Fibroblast of lung (primary cell): ENCODE measurements at regions not wholly inside any gene's neighbourhood (a gene's known extent, or its start where the extent isn't known, plus 50 kb on each side); places are given as distances from the start of the nearest gene placed in this dataset.

Experiments
- DNase-seq, 2 donors: peaks; one replicate each; pipeline versions ENCODE4 v3.0.0 to v3.0.0-alpha.2; 2010; ENCODE audit warnings: low read depth in 2 of 2
- H2AFZ ChIP-seq: 2 replicates; pipeline ENCODE4 v1.5.1; 2012; ENCODE audit warnings: low read length, control low read depth, inconsistent platforms
- H3K27ac ChIP-seq: 2 replicates; pipeline ENCODE4 v1.5.1; 2011; ENCODE audit warnings: low read length, control low read depth; ENCODE audit not compliant: insufficient read depth
- H3K27me3 ChIP-seq: 2 replicates; pipeline ENCODE4 v1.5.1; 2011; ENCODE audit warnings: mild to moderate bottlenecking, low read length; ENCODE audit not compliant: control insufficient read depth, insufficient read depth
- H3K36me3 ChIP-seq: 2 replicates; pipeline ENCODE4 v1.5.1; 2011; ENCODE audit warnings: low read length; ENCODE audit not compliant: control insufficient read depth, insufficient read depth
- H3K4me1 ChIP-seq: 2 replicates; pipeline ENCODE4 v1.5.1; 2011; ENCODE audit warnings: low read length; ENCODE audit not compliant: control insufficient read depth, insufficient read depth; ENCODE audit errors: extremely low read depth
- H3K4me2 ChIP-seq: 2 replicates; pipeline ENCODE4 v1.5.1; 2011; ENCODE audit warnings: low read length, control low read depth; ENCODE audit not compliant: insufficient read depth; ENCODE audit errors: extremely low read depth
- H3K4me3 ChIP-seq, 4 experiments: fragments of 200-600 bp in 1 of 4; sonication (generic) in 1 of 4; replicated peaks in 1 of 4; 2 replicates each; pipeline ENCODE4 v1.5.1; 2011 to 2016; ENCODE audit warnings: low read length in 4 of 4, low read depth in 3 of 4, mild to moderate bottlenecking in 3 of 4, control low read depth in 2 of 4, inconsistent platforms in 1 of 4, mixed read lengths in 1 of 4; ENCODE audit not compliant: insufficient read depth in 1 of 4; ENCODE audit errors: control extremely low read depth in 1 of 4
- H3K79me2 ChIP-seq: 2 replicates; pipeline ENCODE4 v1.5.1; 2012; ENCODE audit warnings: mild to moderate bottlenecking, low read length, inconsistent platforms; ENCODE audit not compliant: control insufficient read depth, insufficient read depth
- H3K9ac ChIP-seq: 2 replicates; pipeline ENCODE4 v1.5.1; 2011; ENCODE audit warnings: mild to moderate bottlenecking, low read length, control low read depth; ENCODE audit not compliant: insufficient read depth
- H3K9me3 ChIP-seq: 2 replicates; pipeline ENCODE4 v1.5.1; 2012; ENCODE audit warnings: low read depth, low read length; ENCODE audit not compliant: control insufficient read depth, insufficient read depth
- H4K20me1 ChIP-seq: 2 replicates; pipeline ENCODE4 v1.5.1; 2011; ENCODE audit warnings: low read length; ENCODE audit not compliant: control insufficient read depth, insufficient read depth; ENCODE audit errors: extremely low read depth
- CTCF ChIP-seq, 2 donors: IDR thresholded peaks in 1 of 2; conservative IDR thresholded peaks in 1 of 2; 1 replicate in 1 of 2; 2 replicates in 1 of 2; pipeline ENCODE4 v1.5.1; 2011 to 2012; ENCODE audit warnings: low read length in 2 of 2, control low read depth in 1 of 2, inconsistent platforms in 1 of 2, low read depth in 1 of 2, mild to moderate bottlenecking in 1 of 2
- EZH2 ChIP-seq: IDR thresholded peaks from 2 replicates; pipeline ENCODE4 v1.5.1; 2012; ENCODE audit warnings: low read length, control low read depth, mild to moderate bottlenecking; ENCODE audit errors: missing control alignments

- Histone ChIP-seq H3K36me3 (no peaks in the 10 kb centered on the region), H3K27me3 (no peaks in the 10 kb centered on the region), H2AFZ (no peak overlapping the region), H3K4me2 (no peak overlapping the region), H3K4me1 (no peaks in the 10 kb centered on the region), H3K79me2 (no peaks in the 10 kb centered on the region), H3K9ac (no peak overlapping the region), H3K9me3 (no peaks in the 10 kb centered on the region), H3K27ac (no peak overlapping the region), H4K20me1 (peaks cover 1% of the 10 kb centered on the region), H3K4me3 (no peak overlapping the region)
- TF ChIP-seq CTCF (conservative IDR thresholded peaks at IDR 0.05 in 1 of 2, IDR thresholded peaks at IDR 0.05 in 1 of 2; ENCODE audit: low read depth in 1 of 2, low read length in 2 of 2) (no peak), EZH2 (no peak)
- no peak for DNase-seq
These were observed 131.0 kb downstream of the DMRTA2 start for GRCh38 chr1:50292276-50292675.

- Histone ChIP-seq H2AFZ (no peak overlapping the region), H3K4me1 (no peaks in the 10 kb centered on the region), H3K4me3 (no peak overlapping the region), H4K20me1 (no peaks in the 10 kb centered on the region), H3K27me3 (no peaks in the 10 kb centered on the region), H3K36me3 (no peaks in the 10 kb centered on the region), H3K9ac (no peak overlapping the region), H3K27ac (no peak overlapping the region), H3K9me3 (no peaks in the 10 kb centered on the region), H3K4me2 (no peak overlapping the region), H3K79me2 (no peaks in the 10 kb centered on the region)
- no peak for DNase-seq
- TF ChIP-seq EZH2 (no peak), CTCF (conservative IDR thresholded peaks at IDR 0.05 in 1 of 2, IDR thresholded peaks at IDR 0.05 in 1 of 2; ENCODE audit: low read depth in 1 of 2, low read length in 2 of 2) (no peak)
These were observed 133.7 kb downstream of the DMRTA2 start for GRCh38 chr1:50289495-50289894.

GRCh38 chr1:50285994-50286393 lies 137.2 kb downstream of the DMRTA2 start:
- TF ChIP-seq EZH2 (no peak), CTCF (conservative IDR thresholded peaks at IDR 0.05 in 1 of 2, IDR thresholded peaks at IDR 0.05 in 1 of 2; ENCODE audit: low read depth in 1 of 2, low read length in 2 of 2) (no peak)
- H3K9me3 ChIP-seq = no peaks in the 10 kb centered on the region
- no peak overlapping the region for H3K4me3 ChIP-seq
- H3K4me2 ChIP-seq = no peak overlapping the region
- no peaks in the 10 kb centered on the region for H3K4me1 ChIP-seq
- H3K9ac ChIP-seq = no peak overlapping the region
- H3K36me3 ChIP-seq = no peaks in the 10 kb centered on the region
- no peaks in the 10 kb centered on the region for H3K27me3 ChIP-seq
- DNase-seq = no peak
- H3K79me2 ChIP-seq = no peaks in the 10 kb centered on the region
- no peak overlapping the region for H3K27ac ChIP-seq
- no peaks in the 10 kb centered on the region for H4K20me1 ChIP-seq
- H2AFZ ChIP-seq = no peak overlapping the region
